Lung (tissue), 11 donors: ENCODE measurements at regions not wholly inside any gene's neighbourhood (a gene's known extent, or its start where the extent isn't known, plus 50 kb on each side); places are given as distances from the start of the nearest gene placed in this dataset.
"Not testable (repeated sequence)": the region's sequence is repeated elsewhere in the genome, so short reads cannot be mapped to it uniquely, and the experiment has no call there.

Experiments used
- ATAC-seq: fragments of 200-7000 bp; cut with Tn5 transposase; one replicate; pipeline ENCODE4 v1.9.1; 2020; ENCODE audit warnings: moderate number of reproducible peaks; ENCODE audit not compliant: insufficient read depth, low FRiP score
- DNase-seq, 3 donors: peaks; one replicate each; pipeline ENCODE4 v3.0.0-alpha.2; 2013 to 2017
- H3K27ac ChIP-seq, 2 donors: one replicate each; pipeline ENCODE4 v1.5.1; 2013; ENCODE audit warnings: mild to moderate bottlenecking in 2 of 2, moderate library complexity in 2 of 2, control low read depth in 1 of 2, inconsistent platforms in 1 of 2, low read depth in 1 of 2, low read length in 1 of 2
- H3K27me3 ChIP-seq, 3 donors: one replicate each; pipeline ENCODE4 v1.5.1; 2013; ENCODE audit warnings: low read length in 2 of 3; ENCODE audit not compliant: control insufficient read depth in 3 of 3, insufficient read depth in 3 of 3
- H3K36me3 ChIP-seq, 4 donors: one replicate each; pipeline ENCODE4 v1.5.1; 2013; ENCODE audit warnings: low read length in 4 of 4, mild to moderate bottlenecking in 1 of 4, moderate library complexity in 1 of 4; ENCODE audit not compliant: control insufficient read depth in 4 of 4, insufficient read depth in 4 of 4
- H3K4me1 ChIP-seq, 5 donors: one replicate each; pipeline ENCODE4 v1.5.1; 2013; ENCODE audit warnings: low read length in 5 of 5, mild to moderate bottlenecking in 2 of 5, moderate library complexity in 1 of 5; ENCODE audit not compliant: control insufficient read depth in 5 of 5, insufficient read depth in 5 of 5
- H3K4me3 ChIP-seq: one replicate; pipeline ENCODE4 v1.5.1; 2013; ENCODE audit warnings: mild to moderate bottlenecking, control low read depth, moderate library complexity
- H3K9ac ChIP-seq, 2 donors: one replicate each; pipeline ENCODE4 v1.5.1; 2013; ENCODE audit warnings: low read length in 2 of 2, control low read depth in 1 of 2; ENCODE audit not compliant: insufficient read depth in 1 of 2
- H3K9me3 ChIP-seq, 4 donors: one replicate each; pipeline ENCODE4 v1.5.1; 2013; ENCODE audit warnings: low read length in 3 of 4, mild to moderate bottlenecking in 1 of 4, moderate library complexity in 1 of 4; ENCODE audit not compliant: control insufficient read depth in 4 of 4, insufficient read depth in 3 of 4
- CTCF ChIP-seq: IDR thresholded peaks from 2 replicates; pipeline ENCODE4 v1.5.1; 2012; ENCODE audit warnings: mild to moderate bottlenecking; ENCODE audit errors: control extremely low read depth, extremely low read depth
- WGBS, 2 donors: extraction: QIAGEN DNeasy Blood & Tissue Kit; methylation state at CpG; one replicate each; pipeline ENCODE4 v1.1.7; 2013; 5-methylcytosine and 5-hydroxymethylcytosine counted together
- donor health status: control.
- donor health status: control.
- donor health status: Bipolar disorder and iron deficiency.
- donor health status: healthy.
- donor health status: DM: yes; HTN: yes; CAD: no.

DNA sequence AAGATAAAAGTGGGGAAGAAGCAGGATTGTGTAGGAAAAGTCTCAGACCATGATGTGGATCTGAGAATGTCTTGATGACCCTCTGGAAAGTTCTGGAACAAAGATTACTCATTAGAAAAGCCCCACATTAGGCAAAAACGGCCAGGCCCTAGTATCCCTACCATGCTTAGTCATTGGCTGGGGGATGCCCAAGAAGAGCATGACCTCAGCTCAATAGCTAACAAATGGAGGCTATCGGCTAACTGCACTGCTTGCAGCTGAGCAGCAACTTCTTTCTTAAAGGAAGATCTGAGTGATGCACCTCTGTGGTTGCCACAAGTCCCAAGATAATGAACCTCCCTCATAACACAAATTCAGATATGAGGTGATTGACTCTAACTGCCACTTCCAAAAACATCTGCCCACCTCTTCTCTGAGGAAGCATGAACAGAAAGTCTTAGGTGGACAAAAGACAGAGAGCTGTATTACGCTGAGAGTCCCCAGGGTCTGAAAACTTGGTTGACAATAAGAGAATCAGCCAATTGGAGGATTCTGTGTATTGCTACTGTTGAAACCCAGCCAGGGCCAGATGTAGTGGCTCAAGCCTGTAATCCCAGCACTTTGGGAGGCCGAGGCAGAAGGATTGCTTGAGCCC is 64.6 kb upstream of the AK4 start:
- H3K27ac ChIP-seq = no peak overlapping the region
- 78 to 83% methylated on average over 4 of the region's 4 CpGs for WGBS, 2 donors
- H3K27me3 ChIP-seq = peaks cover 0 to 4% (median 3%) of the 10 kb centered on the region in 3 donors
- no peak for ATAC-seq
- TF ChIP-seq CTCF = no peak
- no peaks in the 10 kb centered on the region for H3K9me3 ChIP-seq
- DNase-seq = no peak
- no peak overlapping the region for H3K9ac ChIP-seq
- no peaks in the 10 kb centered on the region for H3K36me3 ChIP-seq
- H3K4me1 ChIP-seq = no peaks in the 10 kb centered on the region
- H3K4me3 ChIP-seq = no peak overlapping the region

GRCh38 chr1:65084066-65084465 is 63.9 kb upstream of the AK4 start:
- H3K4me1 ChIP-seq = no peaks in the 10 kb centered on the region
- ATAC-seq (no peak), DNase-seq (no peak)
- no peaks in the 10 kb centered on the region for H3K9me3 ChIP-seq
- no peaks in the 10 kb centered on the region for H3K36me3 ChIP-seq
- no peak overlapping the region for H3K27ac ChIP-seq
- WGBS, 2 donors = 65 to 93% methylated on average over 2 of the region's 2 CpGs
- no peak for TF ChIP-seq CTCF
- H3K27me3 ChIP-seq = peaks cover 0 to 4% (median 3%) of the 10 kb centered on the region in 3 donors
- H3K9ac ChIP-seq = no peak overlapping the region
- no peak overlapping the region for H3K4me3 ChIP-seq

GRCh38 chr1:65087519-65087918 is 60.5 kb upstream of the AK4 start:
- not testable (repeated sequence) for H3K4me1 ChIP-seq, H3K9me3 ChIP-seq, H3K9ac ChIP-seq, DNase-seq, H3K4me3 ChIP-seq, H3K36me3 ChIP-seq, ATAC-seq, H3K27ac ChIP-seq, H3K27me3 ChIP-seq

DNA sequence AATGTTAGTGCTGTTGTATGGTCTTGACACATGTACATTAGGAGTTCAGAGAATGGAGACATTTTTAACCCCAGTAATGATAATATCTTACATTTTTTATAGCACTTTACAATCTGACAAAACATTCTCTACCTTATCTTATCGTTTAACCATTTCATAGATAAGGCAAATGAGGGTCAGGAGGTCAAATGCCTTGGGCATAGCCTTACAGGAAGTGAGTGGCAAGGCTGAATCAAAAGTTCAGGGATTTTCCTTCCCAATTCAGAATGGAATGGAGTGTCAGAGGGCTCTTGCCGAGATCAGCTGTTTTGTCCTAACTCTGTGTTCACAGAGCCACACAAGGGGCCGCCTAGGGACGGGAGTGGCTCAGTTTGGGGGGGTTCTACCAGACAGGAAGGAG is 57.6 kb upstream of the AK4 start:
- Histone ChIP-seq H3K9ac (no peak overlapping the region), H3K4me1 (peaks cover 0 to 4% (median 0%) of the 10 kb centered on the region in 5 donors), H3K27ac (no peak overlapping the region), H3K36me3 (no peaks in the 10 kb centered on the region), H3K27me3 (no peaks in the 10 kb centered on the region), H3K9me3 (peaks cover 0 to 2% (median 0%) of the 10 kb centered on the region in 4 donors), H3K4me3 (no peak overlapping the region)
- 51 to 61% methylated on average over 4 of the region's 4 CpGs for WGBS, 2 donors
- TF ChIP-seq CTCF = no peak
- ATAC-seq (no peak), DNase-seq (no peak)
